GM12878 (cell line): ENCODE measurements at regions not wholly inside any gene's neighbourhood (a gene's known extent, or its start where the extent isn't known, plus 50 kb on each side); places are given as distances from the start of the nearest gene placed in this dataset.

Experiments
- BCL11A ChIP-seq: IDR thresholded peaks from 2 replicates; pipeline ENCODE4 v1.6.1; 2011; ENCODE audit warnings: low read depth, low read length
- E2F4 ChIP-seq: IDR thresholded peaks from 2 replicates; pipeline ENCODE4 v1.6.1; 2012; ENCODE audit warnings: low read depth, low read length, improper control_type of control experiment
- GATAD2B ChIP-seq: fragments of 450-650 bp; conservative IDR thresholded peaks from 2 replicates; pipeline ENCODE4 v1.6.1; 2017; ENCODE audit warnings: low read depth, mild to moderate bottlenecking, moderate library complexity
- HSF1 ChIP-seq: fragments of 150-350 bp; IDR thresholded peaks from 2 replicates; pipeline ENCODE4 v1.6.1; 2014; ENCODE audit warnings: mild to moderate bottlenecking, low read depth, low read length
- JUND ChIP-seq: IDR thresholded peaks from 2 replicates; pipeline ENCODE4 v1.6.1; 2012; ENCODE audit warnings: low read depth, mild to moderate bottlenecking, low read length, improper control_type of control experiment, moderate library complexity
- SMAD1 ChIP-seq: fragments of 450-650 bp; IDR thresholded peaks from 2 replicates; pipeline ENCODE4 v1.6.1; 2018; ENCODE audit warnings: mild to moderate bottlenecking, low read depth; ENCODE audit not compliant: partially characterized antibody
- ZBTB33 ChIP-seq: fragments of 450-650 bp; IDR thresholded peaks from 2 replicates; pipeline ENCODE4 v1.6.1; 2017; ENCODE audit warnings: mild to moderate bottlenecking
- ZNF592 ChIP-seq: fragments of 450-650 bp; IDR thresholded peaks from 2 replicates; pipeline ENCODE4 v1.6.1; 2017; ENCODE audit warnings: mild to moderate bottlenecking, moderate library complexity

GRCh38 chr13:44780591-44781280 is 204.6 kb upstream of the TSC22D1 start (continued):
- TF ChIP-seq GATAD2B (no peak), JUND (no peak), HSF1 (no peak), BCL11A (no peak), ZNF592 (no peak), SMAD1 (no peak), E2F4 (no peak), ZBTB33 (no peak)
